Psoas muscle (tissue), 7 donors: ENCODE measurements at regions not wholly inside any gene's neighbourhood (a gene's known extent, or its start where the extent isn't known, plus 50 kb on each side); places are given as distances from the start of the nearest gene placed in this dataset.

Source experiments
- ATAC-seq, 4 donors: fragments of 200-7000 bp; cut with Tn5 transposase; one replicate each; pipeline ENCODE4 v1.9.1; 2020; ENCODE audit warnings: moderate library complexity in 3 of 4, mild to moderate bottlenecking in 2 of 4
- DNase-seq, 2 donors: peaks; one replicate each; pipeline ENCODE4 v3.0.0-alpha.2; 2020
- H3K27ac ChIP-seq: fragments of 200-600 bp; one replicate; pipeline ENCODE4 v1.8.0; 2022
- H3K27me3 ChIP-seq, 3 donors: fragments of 200-600 bp in 1 of 3; one replicate each; pipeline versions ENCODE4 v1.6.1 to v1.8.0; 2013 to 2022; ENCODE audit warnings: low read length in 2 of 3, mild to moderate bottlenecking in 2 of 3, moderate library complexity in 1 of 3; ENCODE audit not compliant: insufficient read depth in 3 of 3
- H3K36me3 ChIP-seq, 2 donors: fragments of 200-600 bp in 1 of 2; one replicate each; pipeline versions ENCODE4 v1.6.1 to v1.8.0; 2013 to 2022; ENCODE audit warnings: low read depth in 1 of 2, mild to moderate bottlenecking in 1 of 2, moderate library complexity in 1 of 2; ENCODE audit not compliant: insufficient read depth in 1 of 2
- H3K4me1 ChIP-seq: fragments of 200-600 bp; one replicate; pipeline ENCODE4 v1.8.0; 2022
- H3K4me3 ChIP-seq: fragments of 200-600 bp; one replicate; pipeline ENCODE4 v1.8.0; 2022; ENCODE audit warnings: mild to moderate bottlenecking
- H3K9me3 ChIP-seq: fragments of 200-600 bp; one replicate; pipeline ENCODE4 v1.8.0; 2022
- WGBS, 3 donors: extraction: QIAGEN DNeasy Blood & Tissue Kit; methylation state at CpG; one replicate each; pipeline versions ENCODE4 v1.1.6 to v1.1.7; 2013; 5-methylcytosine and 5-hydroxymethylcytosine counted together
- intact Hi-C, 2 donors: fragments of 100-400 bp; cut with DNase I; formaldehyde crosslinking; loops; one replicate each; pipeline versions ENCODE4 v1.11.0 to v1.14.2; 2022
- TF ChIP-seq, protein P1 (sequence below): fragments of 200-600 bp; IDR thresholded peaks from one replicate; pipeline ENCODE4 v1.8.0; 2022; ENCODE audit warnings: antibody characterized with exemption
- donor health status: healthy with polysubstance abuse.
- donor health status: DM: no; HTN: no; CAD: no; lungs with moderate emphysema.
- donor health status: Bipolar disorder and iron deficiency.
- donor health status: healthy.
- donor health status: DM: yes; HTN: yes; CAD: no.
- donor health status: DM: no; HTN: no; CAD: no.
- donor health status: DM: yes; HTN: yes; CAD: no.

DNA sequence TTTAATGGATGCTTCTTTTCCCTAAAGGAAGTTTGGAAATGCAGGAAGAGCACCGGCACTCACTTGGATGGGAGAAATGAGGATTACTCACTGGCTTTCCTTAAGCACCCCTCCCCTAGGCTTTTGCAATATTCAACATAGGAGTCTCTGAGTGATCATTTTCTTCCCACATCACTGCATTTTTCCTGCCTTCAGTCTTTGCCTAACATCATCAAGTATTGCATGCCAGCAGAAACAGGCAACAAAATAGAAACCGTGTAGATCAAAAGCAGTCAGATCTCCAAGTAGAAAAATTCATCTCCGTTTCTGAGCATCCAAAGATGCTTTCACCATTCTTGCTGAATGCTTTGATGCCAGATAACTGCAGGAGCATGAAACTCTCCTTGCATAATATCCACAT lies 119.9 kb downstream of the ADCYAP1R1 start:
- TF ChIP-seq, protein P1, sequence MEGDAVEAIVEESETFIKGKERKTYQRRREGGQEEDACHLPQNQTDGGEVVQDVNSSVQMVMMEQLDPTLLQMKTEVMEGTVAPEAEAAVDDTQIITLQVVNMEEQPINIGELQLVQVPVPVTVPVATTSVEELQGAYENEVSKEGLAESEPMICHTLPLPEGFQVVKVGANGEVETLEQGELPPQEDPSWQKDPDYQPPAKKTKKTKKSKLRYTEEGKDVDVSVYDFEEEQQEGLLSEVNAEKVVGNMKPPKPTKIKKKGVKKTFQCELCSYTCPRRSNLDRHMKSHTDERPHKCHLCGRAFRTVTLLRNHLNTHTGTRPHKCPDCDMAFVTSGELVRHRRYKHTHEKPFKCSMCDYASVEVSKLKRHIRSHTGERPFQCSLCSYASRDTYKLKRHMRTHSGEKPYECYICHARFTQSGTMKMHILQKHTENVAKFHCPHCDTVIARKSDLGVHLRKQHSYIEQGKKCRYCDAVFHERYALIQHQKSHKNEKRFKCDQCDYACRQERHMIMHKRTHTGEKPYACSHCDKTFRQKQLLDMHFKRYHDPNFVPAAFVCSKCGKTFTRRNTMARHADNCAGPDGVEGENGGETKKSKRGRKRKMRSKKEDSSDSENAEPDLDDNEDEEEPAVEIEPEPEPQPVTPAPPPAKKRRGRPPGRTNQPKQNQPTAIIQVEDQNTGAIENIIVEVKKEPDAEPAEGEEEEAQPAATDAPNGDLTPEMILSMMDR: no peak
- Histone ChIP-seq H3K4me1 (no peaks in the 10 kb centered on the region), H3K27ac (no peak overlapping the region), H3K4me3 (no peak overlapping the region), H3K27me3 (peaks cover 0 to 14% (median 1%) of the 10 kb centered on the region in 3 donors), H3K9me3 (no peaks in the 10 kb centered on the region), H3K36me3 (no peaks in the 10 kb centered on the region)
- ATAC-seq: no peak
- 35 to 71% (median 41%) methylated on average over 3 of the region's 3 CpGs for WGBS, 3 donors
- DNase-seq: no peak
- intact Hi-C loops: no loop called here

DNA sequence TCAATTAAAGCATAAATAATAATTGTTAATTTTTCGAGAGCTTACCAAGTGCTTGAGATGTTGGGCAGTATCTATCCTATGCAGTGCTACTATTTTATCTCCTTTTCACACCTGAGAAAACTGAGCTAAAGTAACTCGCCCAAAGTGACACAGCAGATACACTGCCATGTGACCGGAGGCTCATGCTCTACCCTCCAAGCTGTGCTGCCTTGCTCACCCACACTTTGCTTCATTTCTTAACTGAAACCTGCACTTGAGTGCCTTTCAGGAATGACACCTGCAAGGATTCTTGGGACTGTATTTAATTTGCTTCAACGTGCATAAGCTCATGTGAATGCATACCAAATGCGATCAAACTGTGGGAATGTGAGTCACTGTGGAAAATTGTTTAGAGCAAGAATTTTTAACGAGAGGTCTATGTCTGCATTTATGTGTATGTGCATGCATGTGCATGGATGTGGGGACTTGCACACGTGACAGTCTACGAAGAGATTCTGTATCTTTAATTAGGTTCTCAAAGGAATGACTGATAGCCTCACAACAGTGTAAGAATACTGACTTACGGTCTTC lies 119.2 kb downstream of the ADCYAP1R1 start:
- Histone ChIP-seq H3K36me3 (no peaks in the 10 kb centered on the region), H3K9me3 (no peaks in the 10 kb centered on the region), H3K4me3 (no peak overlapping the region), H3K27ac (no peak overlapping the region), H3K4me1 (no peaks in the 10 kb centered on the region), H3K27me3 (peaks cover 0 to 16% (median 1%) of the 10 kb centered on the region in 3 donors)
- intact Hi-C loops: no loop called here
- 62 to 68% (median 68%) methylated on average over 9 of the region's 9 CpGs for WGBS, 3 donors
- ATAC-seq (no peak), DNase-seq (no peak)
- TF ChIP-seq, protein P1: no peak
